Mammary epithelial cell (primary cell): ENCODE measurements at regions not wholly inside any gene's neighbourhood (a gene's known extent, or its start where the extent isn't known, plus 50 kb on each side); places are given as distances from the start of the nearest gene placed in this dataset.

Experiments
- EZH2 ChIP-seq: IDR thresholded peaks from 2 replicates; pipeline ENCODE4 v1.6.1; 2012; ENCODE audit warnings: low read length, inconsistent platforms, borderline replicate concordance
- TF ChIP-seq, protein P1 (sequence below), 2 donors: IDR thresholded peaks in 1 of 2; conservative IDR thresholded peaks in 1 of 2; 2 replicates each; pipeline ENCODE4 v1.5.1; 2011 to 2012; ENCODE audit warnings: inconsistent platforms in 2 of 2, low read length in 2 of 2, mild to moderate bottlenecking in 2 of 2, control low read depth in 1 of 2, low read depth in 1 of 2; ENCODE audit not compliant: insufficient read depth in 1 of 2; ENCODE audit errors: extremely low read depth in 1 of 2

DNA sequence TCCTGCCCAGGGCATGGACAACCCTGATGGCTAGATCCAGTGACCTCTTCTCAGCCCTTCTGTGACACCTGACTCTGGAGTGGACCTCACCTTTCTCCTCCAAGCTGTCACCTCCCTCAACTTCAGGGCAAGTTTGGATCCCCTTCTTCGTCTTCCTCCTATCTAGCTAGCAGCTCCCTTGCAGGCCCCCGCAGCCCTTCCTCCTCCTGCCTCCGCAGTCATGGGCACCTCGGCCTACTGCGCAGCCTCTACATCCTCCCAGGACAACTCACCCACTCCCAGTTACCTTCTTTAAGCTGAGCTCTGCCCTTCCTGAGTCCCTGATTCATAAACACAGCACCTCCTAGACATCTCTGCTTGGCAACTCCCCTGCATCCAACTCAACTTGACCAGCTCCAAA lies 61.3 kb upstream of the ID3 start:
- TF ChIP-seq, protein P1, sequence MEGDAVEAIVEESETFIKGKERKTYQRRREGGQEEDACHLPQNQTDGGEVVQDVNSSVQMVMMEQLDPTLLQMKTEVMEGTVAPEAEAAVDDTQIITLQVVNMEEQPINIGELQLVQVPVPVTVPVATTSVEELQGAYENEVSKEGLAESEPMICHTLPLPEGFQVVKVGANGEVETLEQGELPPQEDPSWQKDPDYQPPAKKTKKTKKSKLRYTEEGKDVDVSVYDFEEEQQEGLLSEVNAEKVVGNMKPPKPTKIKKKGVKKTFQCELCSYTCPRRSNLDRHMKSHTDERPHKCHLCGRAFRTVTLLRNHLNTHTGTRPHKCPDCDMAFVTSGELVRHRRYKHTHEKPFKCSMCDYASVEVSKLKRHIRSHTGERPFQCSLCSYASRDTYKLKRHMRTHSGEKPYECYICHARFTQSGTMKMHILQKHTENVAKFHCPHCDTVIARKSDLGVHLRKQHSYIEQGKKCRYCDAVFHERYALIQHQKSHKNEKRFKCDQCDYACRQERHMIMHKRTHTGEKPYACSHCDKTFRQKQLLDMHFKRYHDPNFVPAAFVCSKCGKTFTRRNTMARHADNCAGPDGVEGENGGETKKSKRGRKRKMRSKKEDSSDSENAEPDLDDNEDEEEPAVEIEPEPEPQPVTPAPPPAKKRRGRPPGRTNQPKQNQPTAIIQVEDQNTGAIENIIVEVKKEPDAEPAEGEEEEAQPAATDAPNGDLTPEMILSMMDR (conservative IDR thresholded peaks at IDR 0.05 in 1 of 2, IDR thresholded peaks at IDR 0.05 in 1 of 2; ENCODE audit: extremely low read depth in 1 of 2, insufficient read depth in 1 of 2, low read depth in 1 of 2, low read length in 2 of 2) = no peak
- no peak for TF ChIP-seq EZH2
